OCI-LY7 (cell line): ENCODE measurements at regions not wholly inside any gene's neighbourhood (a gene's known extent, or its start where the extent isn't known, plus 50 kb on each side); places are given as distances from the start of the nearest gene placed in this dataset.

Experiments used
- BruUV-seq: library from RNA; stranded (reverse); fragments of 400-500 nt; replicated peaks from 2 replicates; lab custom pipeline; 2021; lab: Mats Ljungman, UMichigan
- CTCF ChIA-PET: fragments of 300-600 bp; sonication (Branson Sonifier 250); formaldehyde crosslinking; loops from one replicate; lab custom pipeline; 2022; ENCODE audit warnings: antibody characterized with exemption; ENCODE audit not compliant: unreplicated experiment; lab: Charles Lee
- POLR2A ChIA-PET: fragments of 300-600 bp; sonication (Branson Sonifier 250); formaldehyde crosslinking; loops from one replicate; lab custom pipeline; 2022; ENCODE audit warnings: antibody characterized with exemption; lab: Charles Lee
- DNase-seq: peaks from one replicate; pipeline ENCODE4 v3.0.0-alpha.2; 2015; ENCODE audit warnings: low spot score
- H2AFZ ChIP-seq: fragments of 200-600 bp; sonication (generic), shearing (Covaris generic); 2 replicates; pipeline ENCODE4 v1.6.1; 2014; ENCODE audit warnings: mild to moderate bottlenecking, antibody characterized with exemption, low read length, moderate library complexity
- H3K27ac ChIP-seq: fragments of 200-600 bp; sonication (generic); 2 replicates; pipeline ENCODE4 v1.5.1; 2014; ENCODE audit warnings: mixed run types, low read depth, mild to moderate bottlenecking, moderate library complexity, low read length, inconsistent platforms; ENCODE audit not compliant: poor library complexity, severe bottlenecking
- H3K36me3 ChIP-seq: fragments of 200-600 bp; sonication (generic); 2 replicates; pipeline ENCODE4 v1.6.1; 2014; ENCODE audit warnings: mild to moderate bottlenecking, antibody characterized with exemption, low read length, moderate library complexity, mixed read lengths; ENCODE audit not compliant: insufficient read depth
- H3K4me1 ChIP-seq: fragments of 200-600 bp; sonication (generic); 2 replicates; pipeline ENCODE4 v1.5.1; 2014; ENCODE audit warnings: mild to moderate bottlenecking, low read length; ENCODE audit not compliant: insufficient read depth, poor library complexity, severe bottlenecking
- H3K4me2 ChIP-seq: fragments of 200-600 bp; sonication (generic); 2 replicates; pipeline ENCODE4 v1.6.1; 2014; ENCODE audit warnings: mild to moderate bottlenecking, low read length
- H3K4me3 ChIP-seq: fragments of 200-600 bp; sonication (generic); 2 replicates; pipeline ENCODE4 v1.5.1; 2014; ENCODE audit warnings: mild to moderate bottlenecking, low read depth, low read length; ENCODE audit not compliant: poor library complexity, severe bottlenecking
- H3K79me2 ChIP-seq: fragments of 200-600 bp; sonication (generic); 2 replicates; pipeline ENCODE4 v1.6.1; 2016; ENCODE audit warnings: low read depth, mild to moderate bottlenecking, low read length, moderate library complexity, mixed read lengths; ENCODE audit not compliant: insufficient read depth
- H3K9me2 ChIP-seq: fragments of 200-600 bp; sonication (generic); 2 replicates; pipeline ENCODE4 v1.6.1; 2016; ENCODE audit warnings: mild to moderate bottlenecking, low read length, mixed read lengths; ENCODE audit not compliant: insufficient read depth
- H3K9me3 ChIP-seq: fragments of 200-600 bp; sonication (generic); 2 replicates; pipeline ENCODE4 v1.6.1; 2014; ENCODE audit warnings: mild to moderate bottlenecking, mixed run types, low read length, mixed read lengths
- H4K20me1 ChIP-seq: fragments of 200-600 bp; sonication (generic); 2 replicates; pipeline ENCODE4 v1.6.1; 2014; ENCODE audit warnings: mild to moderate bottlenecking, antibody characterized with exemption, low read length, moderate library complexity, mixed read lengths; ENCODE audit not compliant: insufficient read depth
- EZH2phosphoT487 ChIP-seq: fragments of 200-600 bp; sonication (generic); IDR thresholded peaks from 2 replicates; pipeline ENCODE4 v1.6.1; 2018; ENCODE audit warnings: low read depth, borderline replicate concordance, mild to moderate bottlenecking, mixed run types, antibody characterized with exemption, low read length, moderate library complexity, mixed read lengths
- intact Hi-C: fragments of 100-400 bp; cut with micrococcal nuclease; formaldehyde crosslinking; loops from one replicate; pipeline ENCODE4 v1.10.0; 2022; ENCODE audit not compliant: unreplicated experiment
- TF ChIP-seq, protein P1 (sequence below): fragments of 200-600 bp; sonication (generic); conservative IDR thresholded peaks from 2 replicates; pipeline ENCODE4 v1.5.1; 2014; ENCODE audit warnings: mild to moderate bottlenecking, antibody characterized with exemption, low read length, moderate library complexity, mixed read lengths

DNA sequence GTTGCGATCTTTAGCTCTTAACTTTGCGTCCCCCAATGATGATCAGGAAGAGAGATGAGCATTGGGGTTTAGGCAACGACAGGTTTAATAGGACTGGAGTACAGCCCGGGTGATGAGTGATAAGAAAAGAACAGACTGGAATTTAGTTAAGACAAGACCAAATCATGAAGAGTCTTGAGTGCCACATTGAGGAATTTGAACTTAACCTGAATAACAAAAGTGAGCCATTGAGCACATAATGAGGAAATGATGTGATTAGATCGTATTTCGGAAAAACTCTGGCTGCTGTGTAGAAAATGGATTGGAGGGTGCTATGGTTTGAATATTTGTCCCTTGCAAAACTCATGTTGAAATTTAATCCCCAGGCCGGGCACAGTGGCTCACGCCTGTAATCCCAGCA lies 83.2 kb upstream of the MELK start:
- Histone ChIP-seq H3K36me3 (no peaks in the 10 kb centered on the region), H3K9me3 (no peaks in the 10 kb centered on the region), H4K20me1 (peaks cover 11% of the 10 kb centered on the region), H2AFZ (no peak overlapping the region), H3K4me1 (peaks cover 27% of the 10 kb centered on the region), H3K27ac (no peak overlapping the region), H3K79me2 (peaks cover 23% of the 10 kb centered on the region), H3K9me2 (no peaks in the 10 kb centered on the region), H3K4me3 (no peak overlapping the region), H3K4me2 (no peak overlapping the region)
- ChIA-PET POLR2A (interaction anchor here (0.6 kb wide), 1 partner anchor 193 kb away, joined by 3 read pairs; no protein-coding TSS in a partner anchor), CTCF (no interaction called here)
- intact Hi-C loops, result loop anchor here (5.0 kb wide), 1 partner anchor 68 kb away; no protein-coding TSS in a partner anchor
- BruUV-seq, result no TSS peak
- DNase-seq, result no peak
- TF ChIP-seq EZH2phosphoT487, result no peak
- TF ChIP-seq, protein P1, sequence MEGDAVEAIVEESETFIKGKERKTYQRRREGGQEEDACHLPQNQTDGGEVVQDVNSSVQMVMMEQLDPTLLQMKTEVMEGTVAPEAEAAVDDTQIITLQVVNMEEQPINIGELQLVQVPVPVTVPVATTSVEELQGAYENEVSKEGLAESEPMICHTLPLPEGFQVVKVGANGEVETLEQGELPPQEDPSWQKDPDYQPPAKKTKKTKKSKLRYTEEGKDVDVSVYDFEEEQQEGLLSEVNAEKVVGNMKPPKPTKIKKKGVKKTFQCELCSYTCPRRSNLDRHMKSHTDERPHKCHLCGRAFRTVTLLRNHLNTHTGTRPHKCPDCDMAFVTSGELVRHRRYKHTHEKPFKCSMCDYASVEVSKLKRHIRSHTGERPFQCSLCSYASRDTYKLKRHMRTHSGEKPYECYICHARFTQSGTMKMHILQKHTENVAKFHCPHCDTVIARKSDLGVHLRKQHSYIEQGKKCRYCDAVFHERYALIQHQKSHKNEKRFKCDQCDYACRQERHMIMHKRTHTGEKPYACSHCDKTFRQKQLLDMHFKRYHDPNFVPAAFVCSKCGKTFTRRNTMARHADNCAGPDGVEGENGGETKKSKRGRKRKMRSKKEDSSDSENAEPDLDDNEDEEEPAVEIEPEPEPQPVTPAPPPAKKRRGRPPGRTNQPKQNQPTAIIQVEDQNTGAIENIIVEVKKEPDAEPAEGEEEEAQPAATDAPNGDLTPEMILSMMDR, result no peak

GRCh38 chr9:36488389-36488756 lies 84.3 kb upstream of the MELK start:
- H3K4me3 ChIP-seq, result peak overlapping the region; percentile 69

More at GRCh38 chr9:36488389-36488756, 84.3 kb upstream of the MELK start:
- DNase-seq, result no peak
- Histone ChIP-seq H4K20me1 (peaks cover 11% of the 10 kb centered on the region), H3K9me2 (no peaks in the 10 kb centered on the region), H3K36me3 (no peaks in the 10 kb centered on the region), H3K4me1 (peaks cover 27% of the 10 kb centered on the region), H3K27ac (peak overlapping the region; percentile 80), H3K9me3 (no peaks in the 10 kb centered on the region), H2AFZ (peak overlapping the region; percentile 83), H3K79me2 (peaks cover 34% of the 10 kb centered on the region), H3K4me2 (peak overlapping the region; percentile 90)
- TF ChIP-seq EZH2phosphoT487, result no peak
- TF ChIP-seq, protein P1, result no peak
- POLR2A ChIA-PET, result interaction anchor here (0.5 to 1.8 kb wide), 12 partner anchors 11 to 977 kb away, joined by 3 to 7 read pairs (median 4); partner anchors contain the start of gene ZBTB5
- CTCF ChIA-PET, result no interaction called here
- intact Hi-C loops, result loop anchor here (5.0 kb wide), 1 partner anchor 69 kb away; no protein-coding TSS in a partner anchor
- TSS peak; percentile 94 for BruUV-seq
